Kidney glomerular epithelial cell (primary cell): ENCODE measurements at regions not wholly inside any gene's neighbourhood (a gene's known extent, or its start where the extent isn't known, plus 50 kb on each side); places are given as distances from the start of the nearest gene placed in this dataset.
"Not testable (repeated sequence)": the region's sequence is repeated elsewhere in the genome, so short reads cannot be mapped to it uniquely, and the experiment has no call there.

Experiments used
- DNase-seq: peaks from one replicate; lab custom pipeline; 2025; lab: John Stamatoyannopoulos, UW

GRCh38 chr19:28601723-28602440, 611.1 kb downstream of the UQCRFS1 start:
- no peak for DNase-seq

GRCh38 chr19:28598861-28599260, 614.1 kb downstream of the UQCRFS1 start:
- DNase-seq, result no peak

GRCh38 chr19:28596561-28597071, 616.3 kb downstream of the UQCRFS1 start:
- no peak for DNase-seq

GRCh38 chr19:28595722-28596480, 617.0 kb downstream of the UQCRFS1 start:
- no peak for DNase-seq

GRCh38 chr19:28594737-28595136, 618.2 kb downstream of the UQCRFS1 start:
- DNase-seq, result no peak

- DNase-seq, result not testable (repeated sequence)
These were observed 623.0 kb downstream of the UQCRFS1 start for GRCh38 chr19:28589991-28590411.

- no peak for DNase-seq
These were observed 626.5 kb downstream of the UQCRFS1 start for GRCh38 chr19:28586474-28586873.

GRCh38 chr19:28585796-28586195, 627.2 kb downstream of the UQCRFS1 start:
- no peak for DNase-seq

- DNase-seq, result no peak
These were observed 629.2 kb downstream of the UQCRFS1 start for GRCh38 chr19:28583713-28584112.

GRCh38 chr19:28583242-28583641, 629.7 kb downstream of the UQCRFS1 start:
- no peak for DNase-seq

- no peak for DNase-seq
These were observed 630.2 kb downstream of the UQCRFS1 start for GRCh38 chr19:28582796-28583195.

- no peak for DNase-seq
These were observed 630.6 kb downstream of the UQCRFS1 start for GRCh38 chr19:28582344-28582743.

GRCh38 chr19:28581468-28581770, 631.5 kb downstream of the UQCRFS1 start:
- no peak for DNase-seq

GRCh38 chr19:28578786-28579505, 634.0 kb downstream of the UQCRFS1 start:
- DNase-seq, result no peak

GRCh38 chr19:28578208-28578607, 634.7 kb downstream of the UQCRFS1 start:
- no peak for DNase-seq

GRCh38 chr19:28577666-28578065, 635.3 kb downstream of the UQCRFS1 start:
- no peak for DNase-seq

GRCh38 chr19:28577233-28577632, 635.7 kb downstream of the UQCRFS1 start:
- no peak for DNase-seq

GRCh38 chr19:28575816-28576215, 637.1 kb downstream of the UQCRFS1 start:
- no peak for DNase-seq

GRCh38 chr19:28575312-28575711, 637.6 kb downstream of the UQCRFS1 start:
- DNase-seq, result not testable (repeated sequence)

- no peak for DNase-seq
These were observed 638.7 kb downstream of the UQCRFS1 start for GRCh38 chr19:28574212-28574611.

- no peak for DNase-seq
These were observed 643.5 kb downstream of the UQCRFS1 start for GRCh38 chr19:28569132-28570131.
